DOHH2 (cell line): ENCODE measurements at regions not wholly inside any gene's neighbourhood (a gene's known extent, or its start where the extent isn't known, plus 50 kb on each side); places are given as distances from the start of the nearest gene placed in this dataset.

Experiments
- EZH2phosphoT487 ChIP-seq: fragments of 200-600 bp; sonication (generic); IDR thresholded peaks from 2 replicates; pipeline ENCODE4 v1.6.1; 2017; ENCODE audit warnings: borderline replicate concordance, mild to moderate bottlenecking, antibody characterized with exemption, low read length, moderate library complexity, mixed read lengths
- TF ChIP-seq, protein P1 (sequence below): fragments of 200-600 bp; sonication (generic); IDR thresholded peaks from one replicate; pipeline ENCODE4 v1.5.1; 2014; ENCODE audit warnings: antibody characterized with exemption, mild to moderate bottlenecking, low read depth, low read length; ENCODE audit not compliant: poor library complexity, severe bottlenecking

DNA sequence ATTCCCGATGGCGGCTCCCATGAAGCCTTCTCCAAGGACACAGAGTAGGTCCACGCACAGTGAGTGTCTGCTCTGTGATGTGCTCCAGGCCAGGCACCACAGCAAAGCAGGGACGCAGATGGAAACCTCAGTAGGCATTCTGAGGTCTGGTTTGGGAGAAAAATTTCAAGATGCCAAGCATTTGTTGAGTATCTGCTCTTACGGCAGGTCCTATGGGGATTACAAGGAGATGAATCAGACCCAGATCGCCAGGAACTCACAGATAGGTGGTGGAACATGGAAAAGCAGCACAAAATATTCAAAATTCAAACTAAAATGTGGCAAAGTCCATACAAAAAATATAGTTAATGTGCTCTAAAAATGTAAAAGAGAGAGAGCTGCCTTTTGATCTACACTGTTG lies 684.9 kb upstream of the TMEM132C start:
- TF ChIP-seq, protein P1, sequence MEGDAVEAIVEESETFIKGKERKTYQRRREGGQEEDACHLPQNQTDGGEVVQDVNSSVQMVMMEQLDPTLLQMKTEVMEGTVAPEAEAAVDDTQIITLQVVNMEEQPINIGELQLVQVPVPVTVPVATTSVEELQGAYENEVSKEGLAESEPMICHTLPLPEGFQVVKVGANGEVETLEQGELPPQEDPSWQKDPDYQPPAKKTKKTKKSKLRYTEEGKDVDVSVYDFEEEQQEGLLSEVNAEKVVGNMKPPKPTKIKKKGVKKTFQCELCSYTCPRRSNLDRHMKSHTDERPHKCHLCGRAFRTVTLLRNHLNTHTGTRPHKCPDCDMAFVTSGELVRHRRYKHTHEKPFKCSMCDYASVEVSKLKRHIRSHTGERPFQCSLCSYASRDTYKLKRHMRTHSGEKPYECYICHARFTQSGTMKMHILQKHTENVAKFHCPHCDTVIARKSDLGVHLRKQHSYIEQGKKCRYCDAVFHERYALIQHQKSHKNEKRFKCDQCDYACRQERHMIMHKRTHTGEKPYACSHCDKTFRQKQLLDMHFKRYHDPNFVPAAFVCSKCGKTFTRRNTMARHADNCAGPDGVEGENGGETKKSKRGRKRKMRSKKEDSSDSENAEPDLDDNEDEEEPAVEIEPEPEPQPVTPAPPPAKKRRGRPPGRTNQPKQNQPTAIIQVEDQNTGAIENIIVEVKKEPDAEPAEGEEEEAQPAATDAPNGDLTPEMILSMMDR: no peak
- no peak for TF ChIP-seq EZH2phosphoT487
